ENCODE measurements at regions not wholly inside any gene's neighbourhood (a gene's known extent, or its start where the extent isn't known, plus 50 kb on each side); places are given as distances from the start of the nearest gene placed in this dataset.

DNA sequence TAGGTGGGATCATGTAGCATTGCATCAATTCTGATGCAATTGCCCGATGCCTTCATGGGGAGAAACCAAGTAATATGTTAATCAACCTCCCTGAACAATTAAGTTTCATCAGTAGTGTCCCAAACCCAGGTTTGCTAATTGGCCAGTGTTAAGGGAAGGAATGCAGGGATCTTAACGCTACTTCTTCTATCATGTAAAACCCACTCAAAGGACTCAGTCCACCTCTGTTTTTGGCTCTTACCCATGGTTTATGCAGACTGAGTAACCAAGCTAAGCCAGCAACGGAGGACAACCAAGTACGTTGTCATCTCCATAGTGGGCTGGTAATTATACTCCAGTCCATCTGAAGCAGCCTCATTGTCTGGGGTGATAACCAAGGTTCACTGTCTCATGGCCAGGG lies 203.0 kb upstream of the FMN2 start:
- no peak for DNase-seq (ENCODE audit: extremely low read depth, insufficient read length)
- Histone ChIP-seq H3K36me3 (ENCODE audit: control insufficient read depth, insufficient read depth, low read length) (no peaks in the 10 kb centered on the region), H3K4me3 (replicated peaks; ENCODE audit: low read depth, low read length) (no peak overlapping the region), H3K27me3 (replicated peaks; ENCODE audit: control insufficient read depth, insufficient read depth, low read length) (no peaks in the 10 kb centered on the region)
- no peak for TF ChIP-seq CTCF (IDR thresholded peaks at IDR 0.05; ENCODE audit: insufficient read depth, low read length, poor library complexity, severe bottlenecking)

DNA sequence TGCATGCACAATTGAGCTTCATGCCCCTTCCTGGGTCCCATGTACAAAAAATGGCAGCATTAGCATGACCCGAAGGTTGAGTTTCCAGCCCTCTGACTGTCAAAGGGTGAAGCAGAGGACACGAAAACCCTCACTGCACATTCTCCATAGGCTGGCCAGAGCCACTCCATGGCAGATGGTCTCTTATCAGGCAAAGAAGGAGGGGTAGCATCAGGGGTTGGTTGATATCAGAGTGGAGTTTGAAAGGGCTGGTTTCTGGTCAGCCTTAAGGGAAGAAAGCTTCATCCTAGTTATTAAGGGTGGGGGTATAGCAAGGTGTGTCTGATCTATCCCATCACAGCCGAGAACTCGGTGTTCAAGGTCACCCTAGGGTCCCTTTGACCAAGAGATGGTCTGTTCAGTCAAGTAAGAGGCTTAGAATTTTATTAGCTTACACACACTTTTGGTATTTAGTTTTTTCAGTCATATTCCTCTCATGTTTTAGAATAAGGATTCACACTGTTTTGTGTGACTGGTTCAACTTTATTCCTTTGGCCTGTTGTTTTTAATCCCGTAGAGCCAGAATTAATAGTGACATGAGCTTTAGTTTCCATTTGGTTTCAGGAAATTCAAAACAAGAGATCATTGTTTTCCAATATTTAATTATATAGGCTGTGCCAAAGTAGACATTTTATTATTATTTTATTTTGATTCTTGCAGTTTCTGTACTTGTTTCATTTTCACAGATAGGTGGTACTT lies 199.9 kb upstream of the FMN2 start:
- no peak for TF ChIP-seq CTCF (IDR thresholded peaks at IDR 0.05; ENCODE audit: insufficient read depth, low read length, poor library complexity, severe bottlenecking)
- Histone ChIP-seq H3K27me3 (replicated peaks; ENCODE audit: control insufficient read depth, insufficient read depth, low read length) (no peaks in the 10 kb centered on the region), H3K4me3 (replicated peaks; ENCODE audit: low read depth, low read length) (no peak overlapping the region), H3K36me3 (ENCODE audit: control insufficient read depth, insufficient read depth, low read length) (no peaks in the 10 kb centered on the region)
- DNase-seq (ENCODE audit: extremely low read depth, insufficient read length) = no peak

DNA sequence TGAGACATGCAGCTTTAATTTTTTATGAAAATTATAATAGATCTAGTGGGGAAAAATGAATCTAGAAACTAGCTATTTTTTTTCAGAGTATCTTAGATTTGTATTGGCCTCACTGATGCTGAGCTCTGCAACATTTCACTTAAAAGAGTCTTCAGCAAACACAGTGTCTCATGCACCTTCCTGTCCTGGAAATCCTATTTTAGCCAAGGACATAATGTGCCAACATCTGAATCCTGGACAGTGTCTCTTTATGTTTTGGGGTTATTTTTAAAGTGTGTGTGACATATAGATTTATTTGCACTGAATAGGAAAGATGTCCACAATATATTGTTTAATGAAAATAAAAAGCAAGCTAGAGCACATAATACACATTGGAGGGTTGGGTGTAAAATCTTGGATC lies 199.1 kb upstream of the FMN2 start:
- H3K27me3 ChIP-seq (replicated peaks; ENCODE audit: control insufficient read depth, insufficient read depth, low read length) = no peaks in the 10 kb centered on the region
- TF ChIP-seq CTCF (IDR thresholded peaks at IDR 0.05; ENCODE audit: insufficient read depth, low read length, poor library complexity, severe bottlenecking) = no peak
- no peaks in the 10 kb centered on the region for H3K36me3 ChIP-seq (ENCODE audit: control insufficient read depth, insufficient read depth, low read length)
- no peak for DNase-seq (ENCODE audit: extremely low read depth, insufficient read length)
- no peak overlapping the region for H3K4me3 ChIP-seq (replicated peaks; ENCODE audit: low read depth, low read length)

DNA sequence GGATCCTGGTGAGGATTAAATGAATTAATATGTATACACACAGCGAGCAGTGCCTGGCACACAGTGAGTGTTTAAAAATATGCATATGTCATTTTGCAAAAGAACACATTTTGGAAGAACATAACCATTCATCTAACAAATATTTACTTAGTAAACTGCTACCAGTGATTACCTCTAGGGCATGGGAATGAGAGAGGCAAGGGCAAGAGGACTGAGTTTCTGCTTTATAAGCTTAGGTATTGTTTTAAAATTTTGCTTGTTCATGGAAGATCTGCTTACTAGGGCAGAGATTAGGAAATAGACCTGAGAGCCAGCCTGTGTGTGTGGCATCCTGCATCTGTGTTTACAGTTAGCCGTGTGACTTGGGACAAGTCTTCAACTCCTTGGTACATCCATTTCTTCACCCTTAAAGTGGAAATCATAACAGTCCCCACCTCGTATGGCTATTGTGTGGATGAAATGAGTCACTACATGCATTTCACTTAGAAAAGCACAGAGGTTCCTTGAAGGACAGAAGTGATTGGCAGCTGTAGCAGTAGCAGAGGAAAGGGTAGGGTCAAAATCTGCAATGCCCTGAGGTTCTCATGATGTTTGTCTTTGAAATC lies 198.5 kb upstream of the FMN2 start:
- TF ChIP-seq CTCF (IDR thresholded peaks at IDR 0.05; ENCODE audit: insufficient read depth, low read length, poor library complexity, severe bottlenecking) = no peak
- H3K36me3 ChIP-seq (ENCODE audit: control insufficient read depth, insufficient read depth, low read length) = no peaks in the 10 kb centered on the region
- H3K4me3 ChIP-seq (replicated peaks; ENCODE audit: low read depth, low read length) = no peak overlapping the region
- H3K27me3 ChIP-seq (replicated peaks; ENCODE audit: control insufficient read depth, insufficient read depth, low read length) = no peaks in the 10 kb centered on the region
- DNase-seq (ENCODE audit: extremely low read depth, insufficient read length) = no peak

DNA sequence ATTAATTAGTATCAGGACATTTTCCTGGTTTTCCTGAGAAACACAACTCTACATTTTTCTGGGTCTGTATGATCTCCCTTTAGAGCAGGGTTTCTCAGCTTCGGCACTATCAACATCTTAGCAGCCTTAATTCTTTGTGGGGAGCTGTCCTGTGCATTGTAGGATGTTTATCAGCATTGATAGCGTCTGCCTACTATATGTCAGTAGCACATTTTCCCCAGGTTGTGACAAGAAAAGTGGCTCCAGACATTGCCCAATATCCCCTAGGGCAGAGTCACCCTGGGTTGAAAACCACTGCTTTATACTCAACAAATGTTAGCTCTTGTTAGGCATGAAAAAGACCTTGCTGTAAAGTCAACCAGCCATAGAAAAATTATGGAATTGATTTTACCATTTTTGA lies 195.1 kb upstream of the FMN2 start:
- H3K36me3 ChIP-seq (ENCODE audit: control insufficient read depth, insufficient read depth, low read length) = no peaks in the 10 kb centered on the region
- no peak for DNase-seq (ENCODE audit: extremely low read depth, insufficient read length)
- TF ChIP-seq CTCF (IDR thresholded peaks at IDR 0.05; ENCODE audit: insufficient read depth, low read length, poor library complexity, severe bottlenecking) = no peak

More for the DNA sequence above, 195.1 kb upstream of the FMN2 start:
- Histone ChIP-seq H3K4me3 (replicated peaks; ENCODE audit: low read depth, low read length) (no peak overlapping the region), H3K27me3 (replicated peaks; ENCODE audit: control insufficient read depth, insufficient read depth, low read length) (no peaks in the 10 kb centered on the region)
